Activated CD4-positive, alpha-beta T cell treated with anti-CD3 and anti-CD28 coated beads, Interleukin-2, Interleukin-4, amounts not matched to agents 100 ng/mL and 50 ng/mL, durations not matched to agents 16 hours and 8 hours (primary cell): ENCODE measurements at regions not wholly inside any gene's neighbourhood (a gene's known extent, or its start where the extent isn't known, plus 50 kb on each side); places are given as distances from the start of the nearest gene placed in this dataset.

Source experiments
- DNase-seq: peaks from one replicate; pipeline ENCODE4 v3.0.0-alpha.2; 2020; ENCODE audit warnings: low spot score

DNA sequence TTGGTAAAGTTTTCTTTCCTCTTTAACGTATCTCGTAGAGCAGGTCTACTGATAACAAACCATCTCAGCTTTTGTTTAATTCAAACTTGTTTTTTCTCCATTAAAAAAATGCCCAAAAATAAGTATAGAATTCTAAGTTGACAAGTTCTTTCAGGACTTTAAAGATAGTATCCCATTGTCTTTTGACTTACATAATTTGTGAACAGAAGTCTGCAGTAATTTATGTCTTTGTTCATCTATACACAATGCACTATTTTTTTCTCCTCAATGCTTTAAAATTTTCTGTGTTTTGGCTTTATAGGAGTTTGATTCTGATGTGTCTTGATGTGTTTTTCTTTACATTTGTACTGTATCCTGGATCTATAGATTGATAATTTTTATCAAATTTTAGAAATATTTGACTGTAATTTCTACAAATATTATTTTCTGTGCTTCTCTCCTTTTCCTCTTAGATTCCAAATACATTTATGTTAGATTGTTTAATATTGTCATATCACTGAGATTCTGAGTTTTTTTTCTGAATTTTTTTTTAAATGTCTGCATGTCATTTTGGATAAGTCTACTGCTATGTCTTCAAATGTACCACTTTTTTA is 143.3 kb downstream of the FTCDNL1 start:
- DNase-seq = no peak

DNA sequence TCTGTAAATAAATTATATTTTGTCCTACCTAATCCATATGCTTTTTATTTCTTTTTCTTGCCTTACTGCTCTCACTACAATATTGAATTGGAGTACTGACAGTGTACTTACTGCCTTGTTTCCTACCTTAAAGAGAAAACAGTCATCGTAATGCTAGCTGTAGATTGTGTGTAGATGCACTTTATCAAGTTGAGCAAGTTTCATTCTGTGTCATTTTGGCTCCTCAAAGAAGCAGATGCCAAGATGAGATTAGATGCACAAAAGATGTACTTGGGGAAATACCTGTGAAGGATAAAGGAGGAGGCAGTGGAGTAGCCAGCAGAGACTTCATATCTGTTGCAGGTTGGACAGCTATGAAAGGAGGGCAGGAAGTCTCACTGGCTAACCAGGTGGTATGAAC is 145.5 kb downstream of the FTCDNL1 start:
- peak; percentile 57 for DNase-seq

GRCh38 chr2:199704358-199705238 is 146.4 kb downstream of the FTCDNL1 start:
- DNase-seq = peak; percentile 52

- DNase-seq = no peak
Observed at GRCh38 chr2:199703199-199703598, 147.8 kb downstream of the FTCDNL1 start.

DNA sequence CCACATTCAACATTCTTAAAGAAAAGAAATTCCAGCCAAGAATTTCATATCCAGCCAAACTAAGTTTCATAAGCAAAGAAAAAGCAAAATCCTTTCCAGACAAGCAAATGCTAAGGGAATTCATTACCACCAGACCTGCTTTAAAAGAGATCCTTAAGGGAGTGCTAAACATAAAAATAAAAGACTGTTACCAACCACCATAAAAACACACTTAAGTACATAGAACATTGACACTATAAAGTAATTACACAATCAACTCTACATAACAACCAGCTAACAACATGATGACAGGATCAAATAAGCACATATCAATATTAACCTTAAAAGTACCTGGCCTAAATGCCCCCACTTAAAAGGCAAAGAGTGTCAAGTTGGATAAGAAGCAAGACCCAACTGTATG is 153.5 kb downstream of the FTCDNL1 start:
- no peak for DNase-seq

- no peak for DNase-seq
Observed at GRCh38 chr2:199696048-199696447, 154.9 kb downstream of the FTCDNL1 start.

- no peak for DNase-seq
Observed at GRCh38 chr2:199693861-199694260, 157.1 kb downstream of the FTCDNL1 start.

- no peak for DNase-seq
Observed at GRCh38 chr2:199692489-199692888, 158.5 kb downstream of the FTCDNL1 start.

GRCh38 chr2:199690225-199690624 is 160.8 kb downstream of the FTCDNL1 start:
- no peak for DNase-seq

DNA sequence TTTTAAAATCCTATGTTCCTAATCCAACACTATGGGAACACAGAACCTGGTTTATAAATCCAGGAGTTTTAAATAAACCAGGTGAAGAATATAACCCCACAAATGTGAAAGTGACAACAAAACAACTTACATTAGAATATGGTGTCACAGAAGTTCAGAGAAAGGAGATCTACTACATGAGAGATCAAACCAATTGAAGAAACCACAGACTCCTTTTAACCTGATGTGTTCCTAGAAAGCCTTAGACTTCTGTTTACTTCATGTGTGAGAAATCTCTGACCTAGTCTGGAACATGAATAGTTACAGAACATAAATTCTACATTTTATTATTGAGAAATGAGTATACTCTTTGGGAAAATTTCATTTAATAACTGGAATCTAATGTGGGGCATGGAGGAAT is 165.3 kb downstream of the FTCDNL1 start:
- no peak for DNase-seq

- no peak for DNase-seq
Observed at GRCh38 chr2:199684832-199685231, 166.2 kb downstream of the FTCDNL1 start.

DNA sequence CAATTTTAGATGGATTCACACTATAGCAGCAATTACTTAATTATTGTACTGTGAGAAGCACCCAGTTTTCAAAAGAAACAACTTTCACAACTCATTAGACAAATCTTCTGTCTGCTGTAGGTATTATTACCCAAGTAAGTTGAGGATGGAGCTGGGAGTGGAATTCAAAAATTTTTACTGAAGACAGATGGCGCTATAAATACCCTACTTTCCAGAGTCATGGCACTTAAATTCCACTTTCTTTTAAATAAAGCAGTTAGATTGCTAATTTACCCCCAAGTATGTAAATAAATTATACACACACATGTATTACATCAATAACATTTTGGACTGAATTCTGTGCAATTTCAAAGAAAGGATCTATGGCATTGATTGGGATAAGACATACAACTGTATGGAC is 166.8 kb downstream of the FTCDNL1 start:
- DNase-seq = no peak

DNA sequence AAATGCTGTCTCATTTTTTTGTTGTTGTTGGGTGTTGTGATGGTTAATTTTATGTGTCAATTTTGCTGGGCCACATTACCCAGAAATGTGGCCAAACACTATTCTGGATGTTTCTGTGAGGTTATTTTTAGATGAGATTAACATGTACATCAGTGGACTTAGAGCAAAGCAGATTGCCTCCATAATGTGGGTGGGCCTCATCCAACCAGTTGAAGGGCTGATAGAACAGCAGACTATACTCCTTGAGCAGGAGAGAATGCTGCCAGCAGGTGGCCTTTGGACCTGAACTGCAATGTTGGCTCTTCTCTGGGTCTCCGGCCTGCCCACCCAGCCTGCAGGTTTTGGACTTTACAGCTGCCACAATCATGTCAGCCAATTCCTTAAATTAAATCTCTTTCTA is 169.0 kb downstream of the FTCDNL1 start:
- DNase-seq = no peak

DNA sequence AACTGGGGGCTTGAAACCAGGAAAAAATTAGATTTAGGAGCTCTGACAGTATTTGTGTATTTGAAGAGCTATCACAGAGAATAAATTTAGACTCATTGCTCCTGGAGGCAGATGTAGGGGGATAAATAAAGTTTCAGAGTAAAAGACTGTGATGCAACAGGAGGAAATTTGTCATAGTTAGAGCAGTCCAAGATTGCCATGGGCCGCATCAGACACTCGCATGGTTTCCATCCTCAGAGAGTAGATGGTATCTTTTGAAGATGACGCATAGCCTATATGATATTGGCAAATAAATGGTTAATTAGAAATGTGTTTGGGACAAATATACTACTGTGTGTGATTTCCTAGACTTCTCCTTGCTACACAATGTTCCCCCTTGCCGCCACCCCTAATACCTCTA is 170.5 kb downstream of the FTCDNL1 start:
- no peak for DNase-seq

GRCh38 chr2:199679883-199680282 is 171.1 kb downstream of the FTCDNL1 start:
- no peak for DNase-seq

DNA sequence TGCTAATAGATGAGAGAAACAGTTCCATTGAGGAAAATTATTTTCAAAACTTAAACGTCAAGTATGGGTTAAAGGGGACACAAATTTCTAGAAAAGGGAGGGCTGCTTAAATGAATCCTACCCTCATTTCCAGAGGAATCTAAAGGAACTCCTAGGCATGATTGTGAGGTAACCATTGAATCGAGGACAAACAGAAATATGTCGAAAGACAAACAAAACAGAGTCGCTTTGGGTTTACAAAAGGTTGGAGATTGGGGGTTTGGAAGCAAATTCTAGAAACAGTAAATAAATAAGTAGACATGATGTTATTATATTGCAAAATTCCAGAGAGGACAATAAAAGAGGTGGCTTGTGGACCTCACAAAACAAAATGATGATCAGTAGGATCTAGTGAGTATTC is 173.1 kb downstream of the FTCDNL1 start:
- no peak for DNase-seq

DNA sequence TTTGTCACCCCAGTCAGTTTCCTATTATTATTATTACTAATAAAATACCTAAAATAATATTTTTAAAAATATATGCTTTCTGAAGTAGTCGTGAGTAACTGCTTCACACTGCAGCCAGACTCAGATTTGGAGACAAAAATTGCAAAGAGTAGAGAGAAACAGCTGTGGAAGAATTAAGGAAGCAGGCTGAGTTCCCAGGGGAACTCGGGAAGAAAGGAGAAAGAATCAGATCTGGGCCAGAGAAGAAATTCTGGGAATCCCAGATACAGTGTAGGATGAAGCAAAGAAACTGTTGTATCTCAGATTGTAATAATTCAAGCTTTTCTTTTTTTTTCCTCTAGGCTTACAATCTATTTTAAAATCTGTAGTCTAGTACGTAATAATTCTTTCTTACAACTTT is 182.3 kb downstream of the FTCDNL1 start:
- DNase-seq = no peak

DNA sequence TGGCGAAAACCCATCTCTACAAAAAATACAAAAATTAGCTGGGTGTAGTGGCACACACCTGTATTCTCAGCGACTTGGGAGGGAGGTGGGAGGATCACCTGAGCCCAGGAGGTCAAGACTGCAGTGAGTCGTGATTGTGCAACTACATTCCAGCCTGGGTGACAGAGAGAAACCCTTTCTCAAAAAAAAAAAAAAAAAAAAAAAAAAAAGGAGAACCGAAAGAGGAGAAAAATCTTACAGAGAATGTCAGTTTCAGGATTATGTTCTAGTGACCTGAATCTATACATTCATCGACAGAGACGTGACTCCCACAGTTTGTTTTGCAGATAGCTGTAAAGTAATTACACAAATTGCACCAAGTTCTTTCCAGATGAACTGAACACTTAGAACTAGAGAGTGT is 187.8 kb downstream of the FTCDNL1 start:
- no peak for DNase-seq

DNA sequence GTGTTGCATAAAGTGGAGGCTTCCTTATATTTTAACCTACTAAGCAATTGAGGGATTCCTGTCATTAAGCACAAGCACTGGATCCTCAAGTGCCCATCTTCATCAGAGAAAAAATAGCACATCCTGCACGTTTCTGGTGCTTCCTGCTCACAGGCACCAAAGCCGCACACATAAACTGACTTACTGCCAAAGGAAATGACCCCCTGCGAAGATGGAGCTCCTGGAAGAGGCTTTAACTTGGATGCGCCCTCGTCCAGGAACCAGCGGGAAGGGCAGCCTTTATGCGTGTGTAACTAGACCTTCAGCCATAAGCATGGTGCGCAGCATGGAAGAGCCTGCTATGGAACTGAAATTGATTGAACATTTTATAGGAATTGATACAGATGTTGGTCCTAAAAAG is 188.7 kb downstream of the FTCDNL1 start:
- DNase-seq = no peak

- no peak for DNase-seq
Observed at GRCh38 chr2:199660167-199660566, 190.8 kb downstream of the FTCDNL1 start.

GRCh38 chr2:199659207-199659606 is 191.8 kb downstream of the FTCDNL1 start:
- peak; percentile 5 for DNase-seq

DNA sequence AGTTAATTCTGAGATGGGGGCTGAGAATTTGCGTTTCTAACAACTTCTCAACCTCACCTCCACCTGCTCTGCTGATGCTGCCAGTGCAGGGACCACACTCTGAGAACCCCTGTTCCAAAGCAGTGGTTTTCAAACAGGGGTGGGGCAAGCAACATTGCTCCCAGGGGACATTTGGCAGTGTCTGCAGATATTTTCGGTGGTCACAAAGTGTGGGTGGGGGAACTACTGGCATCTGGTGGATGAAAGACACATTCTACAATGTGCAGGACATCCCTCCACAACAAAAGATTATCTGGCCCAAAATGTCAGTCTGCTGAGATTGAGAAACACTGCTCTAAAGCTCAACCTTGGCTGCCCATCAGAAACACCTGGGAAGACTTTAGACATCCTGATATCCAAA is 188.7 kb upstream of the SATB2 start:
- DNase-seq = no peak

DNA sequence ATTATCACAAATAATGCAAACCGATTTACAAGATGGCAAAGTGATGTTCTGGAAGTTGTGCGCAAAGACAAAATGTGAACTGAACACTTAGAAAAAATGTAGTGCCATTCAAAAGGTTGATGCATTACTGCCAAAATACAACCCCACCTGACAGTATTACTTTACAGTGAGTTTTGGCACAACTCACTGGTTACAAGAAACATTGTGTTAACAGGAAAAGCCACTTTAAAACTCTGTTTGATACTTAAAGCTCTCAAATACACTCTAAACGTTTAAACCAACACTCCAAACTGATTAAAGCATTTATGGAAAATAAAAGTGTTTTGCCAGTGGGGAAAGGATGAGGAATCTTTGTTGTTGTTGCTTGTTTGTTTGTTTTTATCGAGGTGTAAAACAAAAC is 173.4 kb upstream of the SATB2 start:
- DNase-seq = no peak

GRCh38 chr2:199629301-199629700 is 171.6 kb upstream of the SATB2 start:
- no peak for DNase-seq
